Erythroblast (primary cell): ENCODE measurements at regions not wholly inside any gene's neighbourhood (a gene's known extent, or its start where the extent isn't known, plus 50 kb on each side); places are given as distances from the start of the nearest gene placed in this dataset.
"Not testable (repeated sequence)": the region's sequence is repeated elsewhere in the genome, so short reads cannot be mapped to it uniquely, and the experiment has no call there.

Experiments
- DNase-seq, 2 experiments: peaks; one replicate each; lab custom pipeline; 2025; lab: John Stamatoyannopoulos, UW
- GATA1 ChIP-seq: IDR thresholded peaks from 2 replicates; pipeline ENCODE4 v1.6.1; 2011; ENCODE audit warnings: low read depth, mild to moderate bottlenecking, control low read depth, low read length, moderate library complexity
- POLR2A ChIP-seq: IDR thresholded peaks from 2 replicates; pipeline ENCODE4 v1.6.1; 2011; ENCODE audit warnings: mild to moderate bottlenecking, low read length

DNA sequence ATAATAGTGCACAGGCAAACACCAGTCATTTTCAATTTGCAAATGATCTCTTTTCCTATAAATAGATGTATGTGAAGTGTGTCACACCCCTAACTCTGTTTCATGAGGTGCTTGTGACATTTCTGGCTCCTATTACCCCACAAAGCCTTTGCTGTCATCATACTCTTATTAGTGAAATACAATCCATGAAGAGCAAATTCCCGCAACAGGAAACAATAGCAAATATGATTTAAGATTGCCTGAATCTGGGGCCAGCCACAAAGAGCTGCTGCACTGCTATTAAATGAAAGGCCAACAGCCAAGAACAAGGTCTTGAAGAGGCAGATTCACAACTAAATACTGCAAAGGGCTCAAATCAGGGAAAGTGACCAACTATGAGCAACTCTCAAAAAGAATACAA lies 96.3 kb upstream of the CAV2 start:
- no peak for TF ChIP-seq POLR2A
- no peak for TF ChIP-seq GATA1
- no peak for DNase-seq

DNA sequence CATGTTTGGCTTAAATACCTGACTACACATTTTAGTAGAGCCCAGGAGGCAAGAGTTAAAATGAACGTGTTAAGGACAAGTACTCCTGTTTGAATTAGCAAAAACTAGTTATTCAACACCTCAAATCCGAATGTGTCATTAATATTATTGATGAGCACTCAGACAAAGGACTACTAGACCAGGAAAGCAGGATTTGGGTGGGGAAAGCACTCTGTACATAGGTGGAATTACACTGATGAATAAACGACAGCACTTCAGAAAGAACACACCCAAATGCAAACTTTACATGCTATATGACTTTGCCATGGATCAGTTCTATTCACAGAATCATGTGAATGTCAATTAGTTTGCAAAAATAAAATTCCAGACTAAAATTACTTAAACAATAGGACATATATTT lies 95.1 kb upstream of the CAV2 start:
- TF ChIP-seq POLR2A (no peak), GATA1 (no peak)
- DNase-seq, result no peak

DNA sequence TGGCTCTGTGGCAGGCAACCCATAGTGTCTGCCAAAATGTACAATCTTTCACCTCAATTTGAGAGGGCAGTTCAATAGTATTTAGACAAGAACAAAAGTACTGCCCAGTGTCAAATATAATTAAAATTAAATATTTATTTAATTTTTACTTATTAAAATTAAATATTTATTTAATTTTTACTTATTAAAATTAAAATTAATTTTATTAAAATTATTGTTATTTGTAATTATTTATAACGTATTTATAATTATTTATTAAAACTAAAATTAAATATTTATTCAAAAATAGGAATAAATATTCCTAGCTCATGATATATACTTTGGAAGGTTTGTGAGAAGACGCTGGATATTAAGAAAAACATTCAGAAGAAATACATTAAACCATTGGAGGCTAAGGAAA lies 93.7 kb upstream of the CAV2 start:
- DNase-seq, result no peak
- TF ChIP-seq POLR2A (no peak), GATA1 (no peak)

DNA sequence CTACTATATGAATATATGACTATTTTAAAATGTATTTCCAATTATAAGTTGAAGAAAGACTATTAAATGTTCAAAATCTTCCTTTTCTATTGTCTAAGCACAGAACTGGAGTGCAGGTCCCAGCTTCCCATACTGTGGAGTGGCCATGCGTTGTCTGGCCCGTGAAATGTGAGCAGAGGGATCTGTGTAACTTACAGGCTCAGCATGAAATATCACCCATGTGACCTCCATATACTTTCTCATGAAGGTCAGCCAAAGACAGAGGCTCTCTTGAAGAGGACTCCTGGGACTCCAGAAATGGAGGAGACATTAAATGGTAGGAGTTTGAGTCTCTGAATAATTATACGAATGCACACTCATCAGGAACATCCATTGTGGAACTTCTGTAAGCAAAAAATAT lies 92.4 kb upstream of the CAV2 start:
- DNase-seq, result no peak
- TF ChIP-seq POLR2A (no peak), GATA1 (no peak)

- TF ChIP-seq POLR2A (no peak), GATA1 (no peak)
- DNase-seq, result no peak
These were observed 91.4 kb upstream of the CAV2 start for GRCh38 chr7:116408166-116408565.

DNA sequence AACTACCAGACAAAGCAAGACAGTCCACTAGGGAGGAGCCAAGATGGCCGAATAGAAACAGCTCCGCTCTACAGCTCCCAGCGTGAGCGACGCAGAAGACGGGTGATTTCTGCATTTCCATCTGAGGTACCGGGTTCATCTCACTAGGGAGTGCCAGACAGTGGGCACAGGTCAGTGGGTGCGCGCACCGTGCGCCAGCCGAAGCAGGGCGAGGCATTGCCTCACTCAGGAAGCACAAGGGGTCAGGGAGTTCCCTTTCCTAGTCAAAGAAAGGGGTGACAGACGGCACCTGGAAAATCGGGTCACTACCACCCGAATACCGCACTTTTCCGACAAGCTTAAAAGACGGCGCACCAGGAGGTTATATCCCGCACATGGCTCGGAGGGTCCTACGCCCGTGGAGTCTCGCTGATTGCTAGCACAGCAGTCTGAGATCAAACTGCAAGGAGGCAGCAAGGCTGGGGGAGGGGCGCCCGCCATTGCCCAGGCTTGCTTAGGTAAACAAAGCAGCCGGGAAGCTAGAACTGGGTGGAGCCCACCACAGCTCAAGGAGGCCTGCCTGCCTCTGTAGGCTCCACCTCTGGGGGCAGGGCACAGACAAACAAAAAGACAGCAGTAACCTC lies 90.6 kb upstream of the CAV2 start:
- not testable (repeated sequence) for DNase-seq

DNA sequence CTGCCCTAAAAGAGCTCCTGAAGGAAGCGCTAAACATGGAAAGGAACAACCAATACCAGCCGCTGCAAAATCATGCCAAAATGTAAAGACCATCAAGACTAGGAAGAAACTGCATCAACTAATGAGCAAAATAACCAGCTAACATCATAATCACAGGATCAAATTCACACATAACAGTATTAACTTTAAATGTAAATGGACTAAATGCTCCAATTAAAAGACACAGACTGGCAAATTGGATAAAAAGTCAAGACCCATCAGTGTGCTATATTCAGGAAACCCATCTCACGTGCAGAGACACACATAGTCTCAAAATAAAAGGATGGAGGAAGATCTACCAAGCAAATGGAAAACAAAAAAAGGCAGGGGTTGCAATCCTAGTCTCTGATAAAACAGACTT lies 88.8 kb upstream of the CAV2 start:
- DNase-seq, result not testable (repeated sequence)

- TF ChIP-seq POLR2A, result no peak
- TF ChIP-seq GATA1, result no peak
- DNase-seq, result peak in 1 of 2 experiments; percentile 24
These were observed 81.8 kb upstream of the CAV2 start for GRCh38 chr7:116417593-116418345.

DNA sequence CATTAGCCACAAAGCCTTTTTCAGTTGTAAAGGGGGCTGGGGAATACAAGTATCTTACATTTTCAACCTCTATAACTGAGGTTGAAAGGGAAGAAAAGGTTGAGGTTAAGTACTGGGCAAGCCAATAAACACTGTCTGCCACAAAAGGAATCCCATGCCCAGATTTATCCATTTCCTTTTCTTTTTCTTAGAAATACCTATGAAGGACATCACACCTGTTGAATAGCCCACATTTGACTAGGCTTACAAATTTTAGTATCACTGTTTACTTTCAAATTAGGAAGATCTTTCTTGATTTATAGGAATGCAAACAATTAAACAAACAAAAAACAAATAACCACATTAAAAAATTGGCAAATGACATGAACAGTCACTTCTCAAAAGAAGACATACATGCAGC lies 81.0 kb upstream of the CAV2 start:
- no peak for DNase-seq
- no peak for TF ChIP-seq GATA1
- no peak for TF ChIP-seq POLR2A

DNA sequence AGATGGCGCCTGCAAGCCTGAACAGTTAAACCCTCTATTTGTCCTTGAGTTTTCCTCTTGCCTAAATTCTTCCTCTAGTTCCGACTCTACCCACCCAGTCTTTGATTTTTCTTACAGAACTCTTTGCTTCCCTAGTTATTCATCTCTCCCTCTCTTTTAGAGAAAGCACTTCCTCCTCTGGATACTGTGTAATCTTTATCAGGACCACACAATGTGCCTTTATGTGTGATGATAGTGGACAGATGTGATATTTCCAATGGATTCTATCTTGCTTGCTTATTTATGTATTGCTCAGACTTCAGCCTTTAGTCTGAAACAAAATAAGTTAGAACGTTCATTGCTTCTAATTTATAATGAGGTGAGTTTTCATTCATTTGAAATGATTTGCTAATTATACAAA lies 79.5 kb upstream of the CAV2 start:
- TF ChIP-seq POLR2A (no peak), GATA1 (no peak)
- DNase-seq, result peak in 1 of 2 experiments; percentile 2

DNA sequence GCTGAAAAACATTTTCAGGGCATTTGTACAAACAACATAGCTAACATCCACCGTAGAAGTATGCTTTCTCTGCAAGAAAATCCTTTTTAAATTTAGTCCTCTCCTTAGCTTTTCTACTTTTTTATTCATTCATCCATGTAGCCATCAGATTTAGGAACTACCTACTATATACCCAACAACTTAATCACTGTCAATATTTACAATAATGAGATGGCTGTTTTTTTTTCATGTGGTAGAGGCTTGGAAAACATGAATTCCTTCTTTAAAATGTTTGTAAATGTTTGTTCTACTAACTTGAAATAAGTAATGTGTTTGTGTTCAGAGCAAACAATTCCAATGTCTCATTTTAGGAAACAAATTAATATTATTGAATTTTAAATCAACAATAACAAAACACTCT lies 78.2 kb upstream of the CAV2 start:
- TF ChIP-seq GATA1, result no peak
- TF ChIP-seq POLR2A, result no peak
- no peak for DNase-seq

GRCh38 chr7:116422683-116423082 lies 76.9 kb upstream of the CAV2 start:
- no peak for DNase-seq
- no peak for TF ChIP-seq GATA1
- TF ChIP-seq POLR2A, result no peak

GRCh38 chr7:116423499-116423898 lies 76.0 kb upstream of the CAV2 start:
- no peak for DNase-seq
- no peak for TF ChIP-seq POLR2A
- no peak for TF ChIP-seq GATA1

- DNase-seq, result no peak
- TF ChIP-seq POLR2A, result no peak
- TF ChIP-seq GATA1, result no peak
These were observed 73.8 kb upstream of the CAV2 start for GRCh38 chr7:116425647-116426209.

- no peak for TF ChIP-seq POLR2A
- no peak for TF ChIP-seq GATA1
- DNase-seq, result peak; percentile 20 to 42
These were observed 72.9 kb upstream of the CAV2 start for GRCh38 chr7:116426428-116427156.
